ENCODE measurements at regions not wholly inside any gene's neighbourhood (a gene's known extent, or its start where the extent isn't known, plus 50 kb on each side); places are given as distances from the start of the nearest gene placed in this dataset.

GRCh38 chr1:8146257-8146855 lies 120.2 kb upstream of the ERRFI1 start:
- TF ChIP-seq, protein P1, sequence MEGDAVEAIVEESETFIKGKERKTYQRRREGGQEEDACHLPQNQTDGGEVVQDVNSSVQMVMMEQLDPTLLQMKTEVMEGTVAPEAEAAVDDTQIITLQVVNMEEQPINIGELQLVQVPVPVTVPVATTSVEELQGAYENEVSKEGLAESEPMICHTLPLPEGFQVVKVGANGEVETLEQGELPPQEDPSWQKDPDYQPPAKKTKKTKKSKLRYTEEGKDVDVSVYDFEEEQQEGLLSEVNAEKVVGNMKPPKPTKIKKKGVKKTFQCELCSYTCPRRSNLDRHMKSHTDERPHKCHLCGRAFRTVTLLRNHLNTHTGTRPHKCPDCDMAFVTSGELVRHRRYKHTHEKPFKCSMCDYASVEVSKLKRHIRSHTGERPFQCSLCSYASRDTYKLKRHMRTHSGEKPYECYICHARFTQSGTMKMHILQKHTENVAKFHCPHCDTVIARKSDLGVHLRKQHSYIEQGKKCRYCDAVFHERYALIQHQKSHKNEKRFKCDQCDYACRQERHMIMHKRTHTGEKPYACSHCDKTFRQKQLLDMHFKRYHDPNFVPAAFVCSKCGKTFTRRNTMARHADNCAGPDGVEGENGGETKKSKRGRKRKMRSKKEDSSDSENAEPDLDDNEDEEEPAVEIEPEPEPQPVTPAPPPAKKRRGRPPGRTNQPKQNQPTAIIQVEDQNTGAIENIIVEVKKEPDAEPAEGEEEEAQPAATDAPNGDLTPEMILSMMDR (IDR thresholded peaks at IDR 0.05) = no peak
- TF ChIP-seq POLR2A (IDR thresholded peaks at IDR 0.05) (no peak), EP300 (IDR thresholded peaks at IDR 0.05) (no peak)

Data from tibial nerve (tissue), 4 donors.